ENCODE measurements at regions not wholly inside any gene's neighbourhood (a gene's known extent, or its start where the extent isn't known, plus 50 kb on each side); places are given as distances from the start of the nearest gene placed in this dataset.
"Not testable (repeated sequence)": the region's sequence is repeated elsewhere in the genome, so short reads cannot be mapped to it uniquely, and the experiment has no call there.

- DNase-seq, result no peak
Observed at GRCh38 chr7:94305836-94306235, 88.9 kb upstream of the COL1A2 start.

- DNase-seq, result no peak
Observed at GRCh38 chr7:94307399-94308048, 87.2 kb upstream of the COL1A2 start.

- no peak for DNase-seq
Observed at GRCh38 chr7:94311515-94311914, 83.2 kb upstream of the COL1A2 start.

GRCh38 chr7:94313926-94314325 is 80.8 kb upstream of the COL1A2 start:
- DNase-seq, result no peak

- DNase-seq, result no peak
Observed at GRCh38 chr7:94314413-94315410, 80.0 kb upstream of the COL1A2 start.

GRCh38 chr7:94321138-94321537 is 73.6 kb upstream of the COL1A2 start:
- DNase-seq, result not testable (repeated sequence)

GRCh38 chr7:94323844-94324243 is 70.9 kb upstream of the COL1A2 start:
- no peak for DNase-seq

GRCh38 chr7:94324380-94325121 is 70.1 kb upstream of the COL1A2 start:
- no peak for DNase-seq

- DNase-seq, result no peak
Observed at GRCh38 chr7:94325122-94325475, 69.6 kb upstream of the COL1A2 start.

GRCh38 chr7:94330269-94331020 is 64.2 kb upstream of the COL1A2 start:
- no peak for DNase-seq

- no peak for DNase-seq
Observed at GRCh38 chr7:94332571-94332970, 62.1 kb upstream of the COL1A2 start.

GRCh38 chr7:94333810-94334209 is 60.9 kb upstream of the COL1A2 start:
- no peak for DNase-seq

GRCh38 chr7:94335586-94335985 is 59.1 kb upstream of the COL1A2 start:
- no peak for DNase-seq

- DNase-seq, result no peak
Observed at GRCh38 chr7:94336009-94336408, 58.7 kb upstream of the COL1A2 start.

GRCh38 chr7:94338921-94339371 is 55.7 kb upstream of the COL1A2 start:
- DNase-seq, result no peak

GRCh38 chr7:94344826-94345225 is 49.9 kb upstream of the COL1A2 start:
- DNase-seq, result no peak

Measured in anterior cingulate cortex (tissue), 58 donors.